H9 (cell line): ENCODE measurements at regions not wholly inside any gene's neighbourhood (a gene's known extent, or its start where the extent isn't known, plus 50 kb on each side); places are given as distances from the start of the nearest gene placed in this dataset.

ENCODE experiments used
- DNase-seq: peaks from one replicate; pipeline ENCODE4 v3.0.0-alpha.2; 2017
- H2AFZ ChIP-seq: one replicate; pipeline ENCODE4 v1.6.1; 2013; ENCODE audit warnings: mild to moderate bottlenecking, low read length, control low read depth, moderate library complexity
- H2AK5ac ChIP-seq: 2 replicates; pipeline ENCODE4 v1.6.1; 2013; ENCODE audit warnings: low read length, control low read depth, mixed read lengths; ENCODE audit not compliant: insufficient read length
- H2BK120ac ChIP-seq: one replicate; pipeline ENCODE4 v1.6.1; 2013; ENCODE audit warnings: low read depth, mild to moderate bottlenecking, low read length, control low read depth, inconsistent platforms; ENCODE audit not compliant: poor library complexity, severe bottlenecking
- H2BK12ac ChIP-seq: 2 replicates; pipeline ENCODE4 v1.6.1; 2013; ENCODE audit warnings: low read length, control low read depth, mixed read lengths, low read depth; ENCODE audit not compliant: insufficient read length
- H2BK15ac ChIP-seq: 2 replicates; pipeline ENCODE4 v1.6.1; 2013; ENCODE audit warnings: low read depth, low read length, control low read depth
- H2BK20ac ChIP-seq: one replicate; pipeline ENCODE4 v1.6.1; 2013; ENCODE audit warnings: low read depth, mild to moderate bottlenecking, low read length, control low read depth, inconsistent platforms; ENCODE audit not compliant: poor library complexity, severe bottlenecking
- H2BK5ac ChIP-seq: 2 replicates; pipeline ENCODE4 v1.6.1; 2013; ENCODE audit warnings: low read length, control low read depth, mixed read lengths; ENCODE audit not compliant: insufficient read length
- H3K14ac ChIP-seq: 2 replicates; pipeline ENCODE4 v1.6.1; 2013; ENCODE audit warnings: low read length, control low read depth; ENCODE audit not compliant: insufficient read depth
- H3K18ac ChIP-seq: 2 replicates; pipeline ENCODE4 v1.6.1; 2013; ENCODE audit warnings: low read depth, mild to moderate bottlenecking, mixed read lengths, low read length, control low read depth; ENCODE audit not compliant: insufficient read length
- H3K23ac ChIP-seq: 2 replicates; pipeline ENCODE4 v1.6.1; 2013; ENCODE audit warnings: low read length, control low read depth, mixed read lengths, low read depth; ENCODE audit not compliant: insufficient read length
- H3K23me2 ChIP-seq: 2 replicates; pipeline ENCODE4 v1.6.1; 2013; ENCODE audit warnings: low read depth, mild to moderate bottlenecking, mixed read lengths, low read length, control low read depth; ENCODE audit not compliant: insufficient read length, poor library complexity, severe bottlenecking
- H3K27ac ChIP-seq: 2 replicates; pipeline ENCODE4 v1.5.1; 2013; ENCODE audit warnings: low read length, control low read depth, mixed read lengths, low read depth; ENCODE audit not compliant: insufficient read length
- H3K27me3 ChIP-seq: 2 replicates; pipeline ENCODE4 v1.6.1; 2013; ENCODE audit warnings: low read length, control low read depth, inconsistent platforms; ENCODE audit not compliant: insufficient read depth
- H3K4ac ChIP-seq: 2 replicates; pipeline ENCODE4 v1.6.1; 2013; ENCODE audit warnings: low read depth, mild to moderate bottlenecking, control low read depth, inconsistent platforms, low read length, moderate library complexity
- H3K4me1 ChIP-seq: 2 replicates; pipeline ENCODE4 v1.6.1; 2013; ENCODE audit warnings: low read length, control low read depth, inconsistent platforms; ENCODE audit not compliant: insufficient read depth
- H3K4me2 ChIP-seq: 2 replicates; pipeline ENCODE4 v1.6.1; 2013; ENCODE audit warnings: low read length, control low read depth, mixed read lengths; ENCODE audit not compliant: insufficient read length, insufficient read depth
- H3K56ac ChIP-seq: 2 replicates; pipeline ENCODE4 v1.6.1; 2013; ENCODE audit warnings: low read depth, mild to moderate bottlenecking, mixed read lengths, low read length, control low read depth; ENCODE audit not compliant: insufficient read length
- H3K79me1 ChIP-seq: 2 replicates; pipeline ENCODE4 v1.6.1; 2013; ENCODE audit warnings: low read depth, mild to moderate bottlenecking, moderate library complexity, low read length, control low read depth, inconsistent platforms; ENCODE audit not compliant: insufficient read depth, poor library complexity, severe bottlenecking
- H3K79me2 ChIP-seq: 2 replicates; pipeline ENCODE4 v1.6.1; 2013; ENCODE audit warnings: low read length, control low read depth, inconsistent platforms; ENCODE audit not compliant: insufficient read depth
- H3K9ac ChIP-seq: 2 replicates; pipeline ENCODE4 v1.6.1; 2013; ENCODE audit warnings: low read length, control low read depth, mixed read lengths; ENCODE audit not compliant: insufficient read length; ENCODE audit errors: extremely low read depth
- H3K9me3 ChIP-seq: one replicate; pipeline ENCODE4 v1.6.1; 2013; ENCODE audit warnings: low read depth, low read length, inconsistent platforms; ENCODE audit not compliant: control insufficient read depth
- H3T11ph ChIP-seq: one replicate; pipeline ENCODE4 v1.6.1; 2013; ENCODE audit warnings: mild to moderate bottlenecking, low read length, control low read depth, inconsistent platforms
- H4K20me1 ChIP-seq: one replicate; pipeline ENCODE4 v1.6.1; 2013; ENCODE audit not compliant: control insufficient read depth, insufficient read length, insufficient read depth
- H4K5ac ChIP-seq: 2 replicates; pipeline ENCODE4 v1.6.1; 2013; ENCODE audit warnings: low read depth, mild to moderate bottlenecking, mixed read lengths, low read length, control low read depth; ENCODE audit not compliant: insufficient read length
- H4K8ac ChIP-seq: replicated peaks from 2 replicates; pipeline ENCODE4 v1.6.1; 2013; ENCODE audit warnings: low read length, control low read depth, mixed read lengths, low read depth; ENCODE audit not compliant: insufficient read length
- H4K91ac ChIP-seq: 2 replicates; pipeline ENCODE4 v1.6.1; 2013; ENCODE audit warnings: low read depth, mild to moderate bottlenecking, moderate library complexity, mixed read lengths, low read length, control low read depth; ENCODE audit not compliant: insufficient read length
- H3K27ac Mint-ChIP-seq, 3 experiments: 2 replicates in 2 of 3; 3 replicates in 1 of 3; pipeline ENCODE4 v1.8.0; 2020 to 2021; ENCODE audit warnings: mixed read lengths in 3 of 3, mild to moderate bottlenecking in 1 of 3, moderate library complexity in 1 of 3
- H3K27me3 Mint-ChIP-seq: 2 replicates; pipeline ENCODE4 v1.8.0; 2021; ENCODE audit warnings: low read depth, mild to moderate bottlenecking, moderate library complexity, mixed read lengths
- H3K36me3 Mint-ChIP-seq, 3 experiments: 2 replicates in 2 of 3; 3 replicates in 1 of 3; pipeline ENCODE4 v1.8.0; 2020 to 2021; ENCODE audit warnings: low read depth in 3 of 3, mixed read lengths in 3 of 3; ENCODE audit not compliant: insufficient read depth in 1 of 3
- H3K4me1 Mint-ChIP-seq, 2 experiments: 2 replicates each; pipeline ENCODE4 v1.8.0; 2020; ENCODE audit warnings: mixed read lengths in 2 of 2
- H3K4me3 Mint-ChIP-seq, 2 experiments: 2 replicates in 1 of 2; 3 replicates in 1 of 2; pipeline ENCODE4 v1.8.0; 2020 to 2021; ENCODE audit warnings: mild to moderate bottlenecking in 2 of 2, mixed read lengths in 2 of 2, moderate library complexity in 1 of 2
- H3K9me3 Mint-ChIP-seq, 2 experiments: 2 replicates in 1 of 2; 3 replicates in 1 of 2; pipeline ENCODE4 v1.8.0; 2020; ENCODE audit warnings: mild to moderate bottlenecking in 2 of 2, mixed read lengths in 2 of 2, moderate library complexity in 1 of 2
- CTCF ChIP-seq: fragments of 200-600 bp; sonication (generic); conservative IDR thresholded peaks from 3 replicates; pipeline ENCODE4 v1.8.0; 2021; ENCODE audit warnings: antibody characterized with exemption, mild to moderate bottlenecking
- WGBS: extraction: QIAGEN DNeasy Blood & Tissue Kit; methylation state at CpG from one replicate; pipeline ENCODE4 v1.1.7; 2013; ENCODE audit warnings: missing lambda C conversion rate, low lambda C conversion rate, mixed read lengths; ENCODE audit not compliant: insufficient read length; ENCODE audit errors: extremely low coverage; 5-methylcytosine and 5-hydroxymethylcytosine counted together

GRCh38 chr13:78826312-78826711 is 167.4 kb upstream of the OBI1 start:
- H2AK5ac ChIP-seq, result no peak overlapping the region
- no peaks in the 10 kb centered on the region for H3K27me3 ChIP-seq
- H2AFZ ChIP-seq, result no peak overlapping the region
- H2BK15ac ChIP-seq, result no peak overlapping the region
- H3K79me1 ChIP-seq, result no peaks in the 10 kb centered on the region
- no peak for TF ChIP-seq CTCF
- no peak overlapping the region for H3K18ac ChIP-seq
- no peaks in the 10 kb centered on the region for H4K20me1 ChIP-seq
- no peak overlapping the region for H3K27ac ChIP-seq
- Mint-ChIP-seq H3K4me3 (no peak overlapping the region), H3K27ac (no peak overlapping the region), H3K36me3 (no peaks in the 10 kb centered on the region), H3K9me3 (no peaks in the 10 kb centered on the region), H3K4me1 (no peaks in the 10 kb centered on the region), H3K27me3 (peaks cover 2% of the 10 kb centered on the region; the same call in 1 of the 2 replicates)
- H3K56ac ChIP-seq, result no peak overlapping the region
- DNase-seq, result no peak
- no peak overlapping the region for H4K91ac ChIP-seq
- H3K23ac ChIP-seq, result no peak overlapping the region
- no peak overlapping the region for H2BK12ac ChIP-seq
- H4K8ac ChIP-seq, result no peak overlapping the region
- WGBS, result no CpG with 5 or more reads among the region's 1 CpG
- no peak overlapping the region for H3K9ac ChIP-seq
- H3K4ac ChIP-seq, result no peak overlapping the region
- no peak overlapping the region for H2BK120ac ChIP-seq
- no peaks in the 10 kb centered on the region for H3K79me2 ChIP-seq
- no peak overlapping the region for H4K5ac ChIP-seq
- no peaks in the 10 kb centered on the region for H3K23me2 ChIP-seq
- H2BK20ac ChIP-seq, result no peak overlapping the region
- no peak overlapping the region for H3K4me2 ChIP-seq
- no peaks in the 10 kb centered on the region for H3K4me1 ChIP-seq
- H3K9me3 ChIP-seq, result no peaks in the 10 kb centered on the region
- no peak overlapping the region for H3T11ph ChIP-seq
- H2BK5ac ChIP-seq, result no peak overlapping the region
- no peak overlapping the region for H3K14ac ChIP-seq
